ENCODE measurements at regions not wholly inside any gene's neighbourhood (a gene's known extent, or its start where the extent isn't known, plus 50 kb on each side); places are given as distances from the start of the nearest gene placed in this dataset.
"Not testable (repeated sequence)": the region's sequence is repeated elsewhere in the genome, so short reads cannot be mapped to it uniquely, and the experiment has no call there.

GRCh38 chr5:35531553-35531952 lies 86.1 kb upstream of the SPEF2 start:
- TF ChIP-seq CTCF, POLR2A (IDR thresholded peaks at IDR 0.05): not testable (repeated sequence)

Data from esophagus squamous epithelium (tissue), 4 donors.